AG09309 (cell line): ENCODE measurements at regions not wholly inside any gene's neighbourhood (a gene's known extent, or its start where the extent isn't known, plus 50 kb on each side); places are given as distances from the start of the nearest gene placed in this dataset.

ENCODE experiments used
- DNase-seq: peaks from one replicate; pipeline ENCODE4 v3.0.0-alpha.2; 2010; ENCODE audit warnings: low read depth
- H3K4me3 ChIP-seq: 2 replicates; pipeline ENCODE4 v1.5.1; 2011; ENCODE audit warnings: mild to moderate bottlenecking, low read depth, low read length, moderate library complexity; ENCODE audit not compliant: control insufficient read depth
- CTCF ChIP-seq: IDR thresholded peaks from 2 replicates; pipeline ENCODE4 v1.5.1; 2011; ENCODE audit warnings: mild to moderate bottlenecking, low read depth, low read length, inconsistent platforms; ENCODE audit not compliant: insufficient read depth, control insufficient read depth; ENCODE audit errors: missing control alignments

- DNase-seq = no peak
- no peak overlapping the region for H3K4me3 ChIP-seq
Observed at GRCh38 chr21:15650735-15651134, 79.0 kb upstream of the USP25 start.

GRCh38 chr21:15651172-15651571 is 78.6 kb upstream of the USP25 start:
- TF ChIP-seq CTCF = no peak
- DNase-seq = no peak
- no peak overlapping the region for H3K4me3 ChIP-seq

More at GRCh38 chr21:15650735-15651134, 79.0 kb upstream of the USP25 start:
- TF ChIP-seq CTCF = no peak

- no peak overlapping the region for H3K4me3 ChIP-seq
- no peak for TF ChIP-seq CTCF
- DNase-seq = no peak
Observed at GRCh38 chr21:15653710-15654109, 76.1 kb upstream of the USP25 start.

- no peak for DNase-seq
- TF ChIP-seq CTCF = no peak
Observed at GRCh38 chr21:15654171-15654570, 75.6 kb upstream of the USP25 start.

GRCh38 chr21:15659753-15660422 is 69.9 kb upstream of the USP25 start:
- no peak for TF ChIP-seq CTCF
- no peak for DNase-seq
- no peak overlapping the region for H3K4me3 ChIP-seq

More at GRCh38 chr21:15654171-15654570, 75.6 kb upstream of the USP25 start:
- no peak overlapping the region for H3K4me3 ChIP-seq

GRCh38 chr21:15660423-15660804 is 69.4 kb upstream of the USP25 start:
- no peak for DNase-seq
- H3K4me3 ChIP-seq = no peak overlapping the region

More at GRCh38 chr21:15660423-15660804, 69.4 kb upstream of the USP25 start:
- TF ChIP-seq CTCF = no peak
